ENCODE measurements at regions not wholly inside any gene's neighbourhood (a gene's known extent, or its start where the extent isn't known, plus 50 kb on each side); places are given as distances from the start of the nearest gene placed in this dataset.

DNA sequence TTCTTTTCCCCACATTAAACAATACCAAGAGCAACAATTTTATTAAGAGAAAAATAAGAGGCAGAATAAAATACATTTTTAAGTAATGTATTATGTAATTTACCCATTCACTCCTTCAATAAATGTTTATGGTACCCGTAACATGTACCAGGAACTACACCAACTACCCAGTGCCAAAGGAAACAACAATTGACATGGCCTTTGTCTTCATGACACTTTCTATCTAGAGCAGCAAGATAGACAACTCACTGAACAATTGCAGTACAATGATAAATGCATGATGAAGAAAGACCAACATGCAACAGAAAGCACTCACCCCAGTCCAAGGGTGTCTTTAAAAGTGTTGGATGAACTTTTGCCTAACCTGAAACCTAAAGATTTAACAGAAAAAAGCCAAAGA, 493.8 kb downstream of the IGSF11 start:
- Histone ChIP-seq H3K79me2 (ENCODE audit: insufficient read depth, low read length) (no peaks in the 10 kb centered on the region), H3K4me2 (ENCODE audit: low read length) (no peak overlapping the region), H3K9me3 (ENCODE audit: insufficient read depth, low read depth, low read length) (no peaks in the 10 kb centered on the region), H2AFZ (ENCODE audit: low read depth, low read length) (no peak overlapping the region), H3K27me3 (ENCODE audit: insufficient read depth, low read length) (no peaks in the 10 kb centered on the region), H3K4me1 (ENCODE audit: insufficient read depth, low read length) (no peaks in the 10 kb centered on the region), H4K20me1 (ENCODE audit: insufficient read depth, low read length) (no peaks in the 10 kb centered on the region), H3K36me3 (ENCODE audit: insufficient read depth, low read length) (no peaks in the 10 kb centered on the region), H3K27ac (ENCODE audit: low read depth, low read length) (no peak overlapping the region), H3K9ac (ENCODE audit: low read length) (no peak overlapping the region), H3K4me3 (ENCODE audit: insufficient read depth, low read depth, low read length) (no peak overlapping the region)
- H3K36me3 Mint-ChIP-seq (ENCODE audit: low read depth, unreplicated experiment): no peaks in the 10 kb centered on the region
- peaks cover 14% of the 10 kb centered on the region for H3K4me1 Mint-ChIP-seq (ENCODE audit: low read depth, unreplicated experiment)
- TF ChIP-seq EZH2 (IDR thresholded peaks at IDR 0.05; ENCODE audit: insufficient read depth, low read length): no peak
- TF ChIP-seq, protein P1, sequence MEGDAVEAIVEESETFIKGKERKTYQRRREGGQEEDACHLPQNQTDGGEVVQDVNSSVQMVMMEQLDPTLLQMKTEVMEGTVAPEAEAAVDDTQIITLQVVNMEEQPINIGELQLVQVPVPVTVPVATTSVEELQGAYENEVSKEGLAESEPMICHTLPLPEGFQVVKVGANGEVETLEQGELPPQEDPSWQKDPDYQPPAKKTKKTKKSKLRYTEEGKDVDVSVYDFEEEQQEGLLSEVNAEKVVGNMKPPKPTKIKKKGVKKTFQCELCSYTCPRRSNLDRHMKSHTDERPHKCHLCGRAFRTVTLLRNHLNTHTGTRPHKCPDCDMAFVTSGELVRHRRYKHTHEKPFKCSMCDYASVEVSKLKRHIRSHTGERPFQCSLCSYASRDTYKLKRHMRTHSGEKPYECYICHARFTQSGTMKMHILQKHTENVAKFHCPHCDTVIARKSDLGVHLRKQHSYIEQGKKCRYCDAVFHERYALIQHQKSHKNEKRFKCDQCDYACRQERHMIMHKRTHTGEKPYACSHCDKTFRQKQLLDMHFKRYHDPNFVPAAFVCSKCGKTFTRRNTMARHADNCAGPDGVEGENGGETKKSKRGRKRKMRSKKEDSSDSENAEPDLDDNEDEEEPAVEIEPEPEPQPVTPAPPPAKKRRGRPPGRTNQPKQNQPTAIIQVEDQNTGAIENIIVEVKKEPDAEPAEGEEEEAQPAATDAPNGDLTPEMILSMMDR (IDR thresholded peaks at IDR 0.05; ENCODE audit: insufficient read depth, low read depth, low read length): no peak
- H3K27ac Mint-ChIP-seq (ENCODE audit: unreplicated experiment): no peak overlapping the region
- no peak for DNase-seq (ENCODE audit: low read depth)
- no peaks in the 10 kb centered on the region for H3K9me3 Mint-ChIP-seq (ENCODE audit: unreplicated experiment)
- H3K27me3 Mint-ChIP-seq (ENCODE audit: low read depth, unreplicated experiment): no peaks in the 10 kb centered on the region
- no peak for FAIRE-seq
- no peak overlapping the region for H3K4me3 Mint-ChIP-seq (ENCODE audit: unreplicated experiment)

DNA sequence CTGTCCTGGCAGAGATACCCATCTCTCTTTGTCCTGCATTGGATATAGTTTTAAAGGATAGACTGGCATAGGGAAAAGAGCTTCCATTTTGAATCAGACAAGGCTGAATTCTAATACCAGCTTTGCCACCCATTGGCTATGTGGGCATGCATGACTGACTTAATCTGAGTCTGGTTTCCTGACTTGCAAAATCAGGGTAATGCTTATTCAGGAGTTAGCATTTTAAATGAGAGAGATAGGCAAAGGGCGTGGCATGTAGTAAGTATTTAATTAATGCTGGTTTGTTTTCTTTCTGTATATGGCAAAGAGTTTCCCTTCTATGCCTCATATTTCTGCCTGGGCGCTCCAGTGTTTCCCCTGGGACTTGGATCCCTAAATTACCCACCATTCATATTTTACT, 492.9 kb downstream of the IGSF11 start:
- Mint-ChIP-seq H3K27me3 (ENCODE audit: low read depth, unreplicated experiment) (no peaks in the 10 kb centered on the region), H3K9me3 (ENCODE audit: unreplicated experiment) (no peaks in the 10 kb centered on the region), H3K36me3 (ENCODE audit: low read depth, unreplicated experiment) (no peaks in the 10 kb centered on the region), H3K4me1 (ENCODE audit: low read depth, unreplicated experiment) (peaks cover 14% of the 10 kb centered on the region), H3K27ac (ENCODE audit: unreplicated experiment) (no peak overlapping the region), H3K4me3 (ENCODE audit: unreplicated experiment) (no peak overlapping the region)
- no peaks in the 10 kb centered on the region for H3K36me3 ChIP-seq (ENCODE audit: insufficient read depth, low read length)
- FAIRE-seq: no peak
- no peak overlapping the region for H3K9ac ChIP-seq (ENCODE audit: low read length)
- H3K79me2 ChIP-seq (ENCODE audit: insufficient read depth, low read length): no peaks in the 10 kb centered on the region
- no peak overlapping the region for H3K4me3 ChIP-seq (ENCODE audit: insufficient read depth, low read depth, low read length)
- H3K27me3 ChIP-seq (ENCODE audit: insufficient read depth, low read length): no peaks in the 10 kb centered on the region
- H3K4me2 ChIP-seq (ENCODE audit: low read length): no peak overlapping the region
- no peaks in the 10 kb centered on the region for H4K20me1 ChIP-seq (ENCODE audit: insufficient read depth, low read length)
- no peak for TF ChIP-seq EZH2 (IDR thresholded peaks at IDR 0.05; ENCODE audit: insufficient read depth, low read length)
- TF ChIP-seq, protein P1 (IDR thresholded peaks at IDR 0.05; ENCODE audit: insufficient read depth, low read depth, low read length): no peak
- no peaks in the 10 kb centered on the region for H3K4me1 ChIP-seq (ENCODE audit: insufficient read depth, low read length)
- DNase-seq (ENCODE audit: low read depth): no peak
- H3K27ac ChIP-seq (ENCODE audit: low read depth, low read length): no peak overlapping the region
- H3K9me3 ChIP-seq (ENCODE audit: insufficient read depth, low read depth, low read length): no peaks in the 10 kb centered on the region
- no peak overlapping the region for H2AFZ ChIP-seq (ENCODE audit: low read depth, low read length)

DNA sequence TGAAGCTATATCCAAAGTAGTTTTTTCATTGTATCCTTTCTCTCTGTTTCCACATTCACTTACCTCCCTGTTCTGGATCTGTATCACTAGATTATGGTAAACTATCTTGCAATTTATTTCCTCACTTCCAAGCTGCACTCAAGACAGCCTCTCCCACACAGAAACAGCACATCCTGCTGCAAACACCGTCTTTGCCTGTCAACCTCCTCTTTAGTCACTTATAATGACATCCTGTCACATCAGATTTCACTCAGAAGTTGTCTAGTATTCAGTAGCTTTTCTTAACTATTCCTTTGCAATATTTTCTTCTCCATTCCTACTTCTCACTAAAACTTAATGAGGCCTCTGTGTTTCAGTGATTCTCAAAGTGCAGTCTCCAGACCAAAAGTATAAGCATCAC, 490.8 kb downstream of the IGSF11 start:
- no peaks in the 10 kb centered on the region for H3K27me3 Mint-ChIP-seq (ENCODE audit: low read depth, unreplicated experiment)
- no peaks in the 10 kb centered on the region for H3K27me3 ChIP-seq (ENCODE audit: insufficient read depth, low read length)
- H2AFZ ChIP-seq (ENCODE audit: low read depth, low read length): no peak overlapping the region
- no peak for TF ChIP-seq EZH2 (IDR thresholded peaks at IDR 0.05; ENCODE audit: insufficient read depth, low read length)
- TF ChIP-seq, protein P1 (IDR thresholded peaks at IDR 0.05; ENCODE audit: insufficient read depth, low read depth, low read length): no peak
- H3K9me3 ChIP-seq (ENCODE audit: insufficient read depth, low read depth, low read length): no peaks in the 10 kb centered on the region
- no peak for FAIRE-seq
- H3K27ac ChIP-seq (ENCODE audit: low read depth, low read length): no peak overlapping the region
- H3K36me3 Mint-ChIP-seq (ENCODE audit: low read depth, unreplicated experiment): no peaks in the 10 kb centered on the region
- H3K27ac Mint-ChIP-seq (ENCODE audit: unreplicated experiment): no peak overlapping the region
- no peak overlapping the region for H3K4me3 ChIP-seq (ENCODE audit: insufficient read depth, low read depth, low read length)
- H4K20me1 ChIP-seq (ENCODE audit: insufficient read depth, low read length): no peaks in the 10 kb centered on the region
- peaks cover 5% of the 10 kb centered on the region for H3K4me1 ChIP-seq (ENCODE audit: insufficient read depth, low read length)
- H3K4me1 Mint-ChIP-seq (ENCODE audit: low read depth, unreplicated experiment): peaks cover 23% of the 10 kb centered on the region
- no peak for DNase-seq (ENCODE audit: low read depth)
- H3K4me2 ChIP-seq (ENCODE audit: low read length): no peak overlapping the region
- H3K36me3 ChIP-seq (ENCODE audit: insufficient read depth, low read length): no peaks in the 10 kb centered on the region
- no peak overlapping the region for H3K9ac ChIP-seq (ENCODE audit: low read length)
- no peaks in the 10 kb centered on the region for H3K79me2 ChIP-seq (ENCODE audit: insufficient read depth, low read length)
- no peak overlapping the region for H3K4me3 Mint-ChIP-seq (ENCODE audit: unreplicated experiment)
- no peaks in the 10 kb centered on the region for H3K9me3 Mint-ChIP-seq (ENCODE audit: unreplicated experiment)

Measured in astrocyte (in vitro differentiated cells and primary cell).